ENCODE measurements at regions not wholly inside any gene's neighbourhood (a gene's known extent, or its start where the extent isn't known, plus 50 kb on each side); places are given as distances from the start of the nearest gene placed in this dataset.

DNA sequence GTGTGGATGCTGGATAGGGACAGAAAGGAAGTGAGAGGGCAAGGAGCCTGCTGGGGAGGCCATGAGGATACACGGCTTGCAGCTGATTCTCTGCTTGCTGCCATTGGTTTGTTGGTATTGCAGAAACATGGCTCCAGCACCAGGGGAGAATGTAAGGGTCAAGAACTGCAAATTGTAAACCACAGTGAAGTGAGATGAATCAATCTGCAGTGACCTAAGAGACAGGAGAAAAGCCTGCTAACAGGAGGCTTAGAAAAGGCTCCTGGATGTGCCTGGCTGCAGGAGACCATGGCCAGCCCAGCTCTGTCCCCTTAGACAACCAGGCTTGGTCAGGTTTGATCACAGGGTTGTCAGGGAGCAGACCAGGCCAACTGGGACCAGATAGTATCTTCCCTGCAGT lies 233.7 kb upstream of the CADM1 start:
- no peak for DNase-seq

DNA sequence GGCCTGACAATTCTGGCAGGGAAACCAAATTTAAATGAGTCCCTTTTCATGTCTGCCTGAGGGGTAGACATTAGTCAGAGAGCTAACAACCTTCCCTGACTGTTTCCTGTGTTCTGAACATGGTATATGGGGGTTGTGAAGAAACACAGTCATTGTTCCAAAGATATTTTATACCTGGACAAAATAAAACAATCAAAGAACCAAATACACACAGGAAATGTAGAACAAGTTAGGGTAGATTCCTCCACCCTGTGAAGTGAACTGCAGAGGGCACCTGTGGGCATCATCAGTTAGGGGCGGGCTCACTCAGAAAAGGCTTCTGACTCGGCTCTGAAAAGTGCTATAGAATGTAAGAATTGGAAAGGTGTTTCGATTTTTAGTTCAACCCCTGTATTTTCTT lies 231.9 kb upstream of the CADM1 start:
- no peak for DNase-seq

DNA sequence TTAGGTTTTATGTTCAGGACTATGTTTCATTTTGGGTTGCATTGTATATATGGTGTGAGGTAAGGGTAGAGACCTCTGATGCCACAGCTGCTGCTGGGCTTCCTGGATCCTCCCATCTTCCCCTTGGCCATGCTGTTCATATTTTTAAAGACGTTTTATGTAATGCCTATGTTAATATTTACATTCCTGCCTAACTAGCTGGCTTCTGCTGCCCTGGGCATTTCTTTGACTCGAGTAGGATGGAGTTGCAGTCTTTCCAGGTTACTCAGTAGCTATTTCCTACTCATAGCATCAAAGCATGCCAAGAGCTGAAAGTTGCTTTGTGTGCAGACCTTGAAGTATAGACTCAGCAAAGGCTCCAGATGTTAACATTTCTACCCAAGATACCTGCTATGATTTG lies 220.5 kb upstream of the CADM1 start:
- DNase-seq: no peak

DNA sequence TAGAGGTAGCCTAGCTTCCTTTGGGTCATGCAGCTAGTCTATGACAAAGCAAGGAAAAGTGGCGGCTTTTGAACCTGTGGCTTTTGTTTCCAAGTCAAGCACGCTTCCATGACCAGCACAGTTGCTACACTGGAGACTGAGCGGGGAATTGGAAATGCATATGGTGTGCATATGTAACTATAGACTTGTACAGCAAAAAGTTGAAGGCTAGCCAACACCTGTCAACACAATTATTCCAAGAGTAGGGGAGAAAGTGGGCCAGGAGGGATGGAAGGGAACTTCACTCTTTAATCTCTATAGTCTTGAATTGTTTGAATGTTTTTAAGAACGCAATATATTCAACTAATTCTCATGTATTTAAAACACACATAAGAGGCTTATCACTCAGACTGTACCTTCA lies 218.5 kb upstream of the CADM1 start:
- no peak for DNase-seq

DNA sequence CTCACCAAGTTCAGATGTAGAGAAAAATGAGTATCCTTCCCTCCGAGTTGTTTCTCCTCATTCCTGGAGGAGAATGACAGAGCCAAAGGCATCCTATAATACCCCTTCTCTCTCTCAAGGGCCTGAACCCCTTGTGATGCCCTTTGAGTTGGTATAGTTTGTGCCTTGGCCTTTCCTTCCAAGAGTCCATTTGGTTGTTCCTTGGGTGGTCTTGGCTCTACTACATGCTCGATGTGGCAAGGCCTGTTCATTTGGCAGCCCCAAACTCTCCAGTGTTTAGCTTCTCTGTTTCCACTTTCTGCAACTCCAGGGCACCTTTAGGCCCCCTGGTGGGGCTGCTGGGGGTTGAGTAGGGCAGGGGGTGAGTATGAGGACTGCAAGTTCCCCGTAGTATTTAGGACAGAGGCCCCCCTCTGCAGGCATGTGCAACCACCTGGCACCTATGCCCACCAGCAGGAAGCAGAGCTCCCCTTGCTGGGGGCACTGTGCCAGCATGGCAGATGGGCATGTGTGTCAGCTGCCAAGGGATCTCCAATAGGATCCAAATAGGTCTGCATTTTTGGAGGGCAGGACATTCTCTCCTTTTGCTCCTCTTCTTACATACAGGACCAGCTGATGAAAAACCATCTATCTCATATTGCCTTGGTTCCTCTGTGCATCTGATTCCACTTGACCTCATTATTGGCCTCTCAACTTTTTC lies 217.2 kb upstream of the CADM1 start:
- DNase-seq: no peak

DNA sequence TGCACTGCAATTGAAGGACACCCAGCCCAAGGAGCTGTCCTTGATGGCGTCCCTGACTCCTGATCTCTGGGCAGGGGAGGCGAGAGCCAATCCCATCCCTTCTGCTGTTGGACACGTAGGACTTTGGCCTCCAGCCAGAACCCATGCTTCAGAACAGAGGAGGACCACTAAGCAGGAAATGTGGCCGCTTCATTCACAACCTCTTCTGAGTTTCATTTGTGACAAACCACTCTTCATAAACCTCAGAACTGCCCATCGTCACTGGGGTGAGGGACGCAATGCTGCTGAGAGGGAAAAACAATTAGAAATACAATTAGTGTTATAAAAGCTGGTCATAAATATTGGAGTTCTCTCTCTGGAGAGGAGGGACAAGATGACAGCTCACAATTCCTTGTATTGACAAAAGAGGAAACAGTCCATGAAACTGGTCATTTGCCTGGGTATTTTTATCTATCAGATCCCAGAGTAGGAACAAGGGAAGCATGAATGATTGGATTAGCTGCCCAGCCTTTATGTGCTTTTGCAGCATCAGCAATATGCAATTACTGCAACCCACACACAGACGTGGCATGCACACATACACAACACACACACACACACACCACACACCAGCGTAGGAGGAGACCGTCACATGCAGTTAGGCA lies 216.5 kb upstream of the CADM1 start:
- no peak for DNase-seq

DNA sequence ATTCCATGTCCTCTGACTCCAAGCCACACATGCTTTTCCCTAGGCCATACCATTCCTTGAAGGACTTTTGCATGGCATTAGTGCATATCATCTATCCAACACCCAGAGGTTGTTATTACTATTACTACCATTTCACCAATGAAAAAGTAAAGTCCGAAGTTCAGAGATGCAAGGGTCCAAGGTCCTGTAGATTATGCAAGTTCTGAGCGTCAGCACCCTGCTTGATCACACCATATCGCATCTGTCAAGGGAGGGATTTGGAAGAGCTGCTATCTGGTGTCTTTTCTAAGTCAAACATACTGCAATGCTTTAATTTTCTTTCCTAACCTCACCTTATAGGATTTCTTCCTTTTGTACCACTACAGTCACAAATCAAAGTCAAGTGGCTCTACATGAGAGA lies 214.7 kb upstream of the CADM1 start:
- no peak for DNase-seq

DNA sequence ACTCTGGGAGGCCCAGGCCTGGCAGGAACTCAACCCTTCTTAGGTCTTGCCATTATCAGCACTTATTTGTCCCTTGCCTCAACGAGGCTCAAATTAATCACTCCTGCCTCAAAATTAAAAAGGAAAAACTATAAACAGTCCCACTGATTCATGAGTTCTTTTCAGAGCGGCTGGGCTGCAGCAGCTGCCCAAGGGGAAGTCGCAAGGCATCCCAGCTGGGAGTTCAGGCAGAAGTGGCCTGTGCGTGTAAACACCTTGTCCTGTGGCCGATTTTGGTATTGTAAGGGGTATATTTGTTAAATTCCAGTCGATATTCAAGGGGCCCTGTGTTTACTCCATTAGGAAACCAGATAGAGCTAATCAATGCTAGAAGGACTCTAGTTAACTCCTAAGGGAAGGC lies 213.9 kb upstream of the CADM1 start:
- DNase-seq: no peak

DNA sequence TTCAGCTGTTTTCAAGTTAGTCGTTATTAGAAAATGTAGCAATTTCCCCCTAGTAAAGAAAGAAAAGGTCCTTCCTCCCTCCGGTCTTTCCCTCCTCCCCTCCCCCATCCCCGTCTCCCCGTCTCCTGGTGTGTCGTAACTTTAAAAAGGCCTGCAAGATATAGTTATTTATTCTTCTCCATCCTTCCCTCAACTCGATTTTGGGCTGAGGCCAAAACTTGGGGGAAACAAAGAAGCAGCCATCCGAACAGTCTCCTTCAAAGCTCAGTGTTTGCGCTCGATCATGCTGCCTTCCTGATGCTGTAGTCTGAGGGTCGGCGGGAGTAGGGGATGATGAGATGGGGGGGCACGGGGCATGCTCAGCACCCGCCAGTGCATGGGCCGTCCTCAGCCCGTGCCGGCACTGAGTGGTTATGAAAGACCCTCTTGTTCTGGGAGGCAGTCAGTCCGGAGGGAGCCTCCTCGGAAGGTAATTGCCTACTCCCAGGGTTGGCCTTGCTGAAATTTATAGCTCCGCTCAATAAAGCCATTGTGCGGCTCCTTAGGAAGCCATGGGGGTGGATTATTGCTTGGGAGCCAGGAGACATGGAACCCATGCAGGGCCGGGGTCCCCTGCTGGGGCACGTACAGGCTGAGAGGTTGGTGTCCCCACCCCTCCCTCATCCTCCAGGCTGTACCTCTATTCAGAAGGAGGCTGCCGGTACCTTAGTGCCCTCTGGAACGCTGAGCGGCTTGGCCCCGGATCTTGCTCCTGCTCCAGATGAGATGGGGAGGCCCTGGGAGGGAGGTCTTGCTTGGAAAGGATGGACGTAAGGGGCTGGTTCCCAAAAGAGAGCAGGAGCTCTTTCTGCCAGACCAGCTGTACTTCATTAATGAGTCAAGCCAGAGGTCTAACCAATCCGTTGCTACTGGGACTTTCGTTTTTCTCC lies 212.7 kb upstream of the CADM1 start:
- no peak for DNase-seq

DNA sequence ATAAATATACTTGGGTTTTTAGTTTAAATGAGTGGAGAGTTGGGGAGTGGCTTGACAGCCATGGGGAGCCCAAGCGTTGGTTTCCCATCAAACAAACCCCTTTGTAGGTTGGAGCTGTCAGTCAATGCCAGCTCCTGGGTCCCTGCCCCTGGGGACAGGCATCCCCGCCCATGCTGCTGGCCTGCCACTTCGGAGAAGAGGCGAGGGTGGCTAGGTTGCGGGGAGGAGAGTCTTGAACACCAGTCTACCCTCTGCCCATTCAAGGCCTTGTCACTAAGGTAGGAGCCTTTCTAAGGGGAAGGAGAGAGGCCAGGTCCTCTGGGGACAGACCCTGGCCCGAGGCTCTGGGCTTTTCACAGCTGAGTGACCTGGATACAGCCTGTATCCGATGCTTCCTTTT lies 211.9 kb upstream of the CADM1 start:
- DNase-seq: no peak

DNA sequence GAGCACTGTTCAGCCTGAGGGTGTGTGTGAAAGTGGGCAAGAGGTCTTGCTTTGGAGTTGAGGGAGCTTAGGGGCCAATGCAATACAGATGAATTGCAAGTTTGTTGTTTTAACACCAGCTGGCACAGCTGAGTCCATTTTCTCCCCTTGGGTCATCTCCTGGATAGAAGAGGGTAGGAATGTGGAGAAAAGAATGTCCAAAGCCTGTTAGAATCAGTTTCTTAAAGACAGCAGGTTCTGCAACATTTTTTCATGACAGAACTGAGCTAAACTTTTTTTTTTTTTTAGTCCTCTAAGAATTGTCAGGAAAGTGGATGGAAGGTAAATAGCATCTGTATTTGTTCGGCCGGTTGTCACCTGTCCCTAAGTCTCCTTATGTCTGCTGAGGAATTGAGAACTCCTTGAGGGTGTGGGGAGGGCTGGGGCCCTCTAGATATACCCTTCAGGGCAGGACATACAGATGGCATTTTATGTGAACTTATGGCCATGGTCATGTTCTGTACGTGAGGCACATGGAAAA lies 211.1 kb upstream of the CADM1 start:
- no peak for DNase-seq

DNA sequence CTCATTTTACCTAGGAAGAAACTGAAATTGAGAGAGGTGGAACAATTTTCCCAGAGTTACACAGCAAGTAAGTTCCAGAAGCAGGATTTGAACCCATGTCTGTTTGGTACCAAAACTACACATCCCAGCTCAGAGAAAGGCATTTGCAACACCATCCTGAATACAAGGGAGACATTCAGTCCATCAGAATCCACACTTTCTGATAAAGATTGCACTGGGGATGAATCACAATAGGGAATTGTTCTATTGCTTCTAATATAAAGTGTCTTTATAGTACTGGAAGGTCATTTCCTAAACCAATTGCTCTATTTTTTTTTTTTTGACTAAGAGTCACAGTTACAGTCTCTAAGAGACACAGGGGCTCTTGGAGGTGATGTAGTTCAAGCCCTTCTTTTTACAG lies 208.1 kb upstream of the CADM1 start:
- DNase-seq: no peak

DNA sequence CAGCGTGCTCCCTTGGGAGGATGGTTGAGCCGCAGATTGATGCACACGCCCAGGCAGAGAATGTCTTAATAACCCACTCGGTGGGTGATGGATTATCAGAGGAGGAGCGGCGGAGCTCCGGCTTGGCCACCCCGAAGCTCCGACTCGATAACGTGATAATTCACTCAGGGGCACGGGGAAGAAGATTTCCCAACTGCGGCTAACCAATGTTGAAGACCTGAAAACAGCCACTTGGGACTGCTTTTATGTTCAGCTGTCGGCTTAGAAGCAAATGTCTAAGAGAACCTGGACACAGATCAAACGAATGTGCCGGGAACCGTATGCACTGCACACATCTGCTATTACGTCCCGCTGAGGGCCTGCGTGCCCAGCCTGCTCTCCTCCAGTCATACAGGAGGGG lies 206.8 kb upstream of the CADM1 start:
- DNase-seq: no peak

DNA sequence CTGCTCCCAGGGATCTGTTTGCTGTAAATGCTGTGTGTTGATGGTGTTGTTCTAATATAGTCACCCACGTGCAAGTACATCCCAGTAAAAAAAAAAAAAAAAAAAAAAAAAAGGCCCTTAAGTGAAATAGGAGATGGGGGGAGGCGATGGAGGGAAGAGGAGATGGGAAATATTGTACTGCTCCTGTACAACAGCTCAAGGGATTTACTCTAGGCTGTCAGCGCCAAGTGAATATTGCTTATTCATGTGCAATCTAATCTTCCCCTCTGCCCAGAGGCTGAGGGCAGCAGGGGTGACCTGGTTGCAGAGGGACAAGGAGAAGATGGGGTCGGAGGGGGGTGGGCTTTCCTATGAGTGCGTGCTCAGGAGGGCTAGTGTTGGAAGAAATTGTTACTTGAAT lies 206.2 kb upstream of the CADM1 start:
- DNase-seq: no peak

DNA sequence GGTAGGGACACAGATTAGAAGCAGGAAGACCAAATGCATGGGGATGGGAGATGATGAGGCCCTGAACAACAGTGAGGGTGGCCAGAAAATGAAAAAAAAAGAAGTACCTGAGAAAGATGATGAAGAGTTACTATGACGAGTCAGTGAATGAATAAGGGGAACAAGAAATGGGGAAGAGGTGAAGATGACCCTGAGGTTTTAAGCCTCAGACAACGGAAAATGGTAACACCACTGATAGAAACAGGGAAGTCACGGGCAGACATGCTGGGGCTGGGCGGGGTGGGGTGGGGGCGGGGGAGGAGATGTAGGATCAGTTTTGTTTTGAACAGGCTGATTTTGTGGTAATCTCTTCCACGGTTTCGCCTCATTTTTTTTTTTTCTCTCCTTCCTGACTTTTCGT lies 205.1 kb upstream of the CADM1 start:
- no peak for DNase-seq

DNA sequence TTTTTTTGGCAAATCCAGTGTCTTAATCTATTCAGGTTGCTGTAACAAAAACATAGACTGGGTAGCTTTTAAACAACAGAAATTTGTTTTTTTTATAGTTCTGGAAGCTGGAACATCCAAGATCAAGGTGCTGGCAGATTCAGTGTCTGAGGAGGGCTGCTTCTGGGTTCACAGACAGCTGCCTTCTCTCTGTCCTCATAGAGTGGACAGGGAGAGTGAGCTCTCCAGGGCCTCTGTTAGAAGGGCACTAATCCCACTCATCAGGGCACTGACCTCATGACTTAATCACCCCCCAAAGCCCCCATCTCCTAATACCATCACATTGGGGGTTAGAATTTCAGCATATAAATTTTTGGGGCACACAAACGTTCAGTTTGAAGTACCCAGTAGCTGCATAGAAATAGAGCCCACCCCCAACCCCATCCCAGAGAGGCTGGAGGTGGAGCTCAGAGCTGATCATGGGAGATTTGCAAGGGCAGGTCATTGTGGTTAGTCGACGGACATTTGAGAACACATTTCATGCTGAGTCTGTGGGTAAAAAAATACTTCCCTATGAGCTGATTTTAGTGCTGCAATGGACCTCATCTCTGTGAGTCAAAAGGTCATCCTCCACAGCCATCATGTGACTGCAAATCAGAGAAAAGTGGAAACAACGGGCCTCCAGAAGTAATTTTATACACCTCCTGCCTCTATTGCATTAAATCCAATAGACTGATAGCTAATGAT lies 203.1 kb upstream of the CADM1 start:
- no peak for DNase-seq

DNA sequence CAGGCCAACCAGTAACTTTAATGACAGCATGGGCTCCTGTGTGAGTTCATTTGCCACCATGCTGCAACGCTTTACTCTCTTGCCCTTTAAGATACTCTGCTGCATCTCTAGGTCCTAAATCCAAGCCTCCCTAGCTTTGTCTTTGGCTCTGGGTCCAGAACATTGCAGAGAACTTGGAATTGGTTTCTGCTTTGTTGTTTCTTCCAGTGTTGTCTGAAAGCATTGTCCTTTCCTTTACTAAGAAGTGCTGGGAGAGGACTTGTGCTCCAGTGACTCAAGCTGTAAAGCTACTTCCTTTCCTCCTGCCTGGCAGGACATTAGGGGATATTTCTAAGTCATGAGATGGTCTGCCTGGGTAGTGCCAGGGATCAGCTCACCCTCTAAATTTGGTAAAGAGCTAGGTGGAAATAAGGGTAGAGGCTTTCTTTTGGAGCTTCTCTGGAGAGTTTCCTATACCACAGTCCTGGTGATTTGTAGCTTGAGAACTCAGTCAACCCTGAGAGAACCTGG lies 202.5 kb upstream of the CADM1 start:
- no peak for DNase-seq

DNA sequence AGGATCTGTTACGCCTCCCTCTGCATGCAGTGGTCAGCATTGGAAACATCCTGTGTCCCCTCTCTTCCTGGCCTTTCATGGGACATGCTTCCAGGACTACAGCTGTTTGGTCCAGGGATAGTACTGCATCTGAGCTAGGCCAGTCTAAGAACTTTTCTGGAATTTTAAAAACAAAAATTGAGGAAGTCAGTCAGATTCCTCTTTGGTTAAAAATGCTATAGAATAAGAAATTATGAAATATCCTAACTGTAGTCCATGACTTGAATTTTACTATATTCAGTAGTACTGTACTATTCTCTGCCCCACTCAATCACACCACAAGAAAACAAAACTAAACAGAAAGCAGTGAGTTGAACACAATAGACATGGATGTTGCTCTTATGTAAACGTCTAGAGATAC lies 201.0 kb upstream of the CADM1 start:
- no peak for DNase-seq

DNA sequence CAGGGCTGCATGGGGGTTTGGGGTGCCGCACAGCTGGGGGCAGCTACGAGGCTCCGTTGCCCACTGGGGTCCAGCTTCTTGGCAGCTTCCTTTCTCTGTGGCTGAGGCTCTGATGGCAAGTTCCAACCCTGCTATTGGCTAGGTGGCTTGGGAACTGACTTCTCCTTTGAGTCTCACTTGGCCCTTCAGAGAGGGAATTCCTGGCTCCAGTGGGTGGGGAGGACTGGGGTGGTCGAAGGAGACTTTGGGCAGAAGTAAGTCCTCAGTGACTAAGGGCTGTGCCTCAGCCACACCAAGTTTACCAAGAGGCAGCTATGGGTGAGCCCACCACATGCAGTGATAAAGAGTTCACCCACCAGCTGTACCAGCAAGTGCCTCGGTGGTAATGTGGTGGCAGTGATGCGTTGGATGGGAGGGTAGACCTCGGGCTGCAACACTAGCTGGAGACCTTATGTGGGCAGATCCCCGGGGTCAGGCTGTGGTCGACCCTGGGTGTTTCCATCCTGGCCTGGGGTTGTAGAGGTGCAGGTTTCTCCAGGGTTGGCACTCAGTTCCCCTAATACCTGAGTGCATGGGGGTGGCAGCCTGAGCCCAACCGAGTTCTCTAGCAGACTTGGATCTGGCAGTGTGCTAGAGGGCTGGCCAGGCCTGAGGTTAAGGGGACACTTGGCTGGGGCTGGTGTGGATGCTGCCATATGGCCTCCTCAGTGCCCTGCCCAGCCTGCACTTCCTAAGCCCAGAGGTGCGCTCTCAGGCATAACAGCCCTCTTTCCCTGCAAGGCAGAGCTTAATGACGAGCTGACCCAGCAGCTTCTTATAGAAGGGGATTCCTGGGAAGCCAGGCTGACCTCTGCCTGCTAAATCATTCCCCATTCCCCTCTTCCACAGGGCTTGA lies 197.0 kb upstream of the CADM1 start:
- no peak for DNase-seq

DNA sequence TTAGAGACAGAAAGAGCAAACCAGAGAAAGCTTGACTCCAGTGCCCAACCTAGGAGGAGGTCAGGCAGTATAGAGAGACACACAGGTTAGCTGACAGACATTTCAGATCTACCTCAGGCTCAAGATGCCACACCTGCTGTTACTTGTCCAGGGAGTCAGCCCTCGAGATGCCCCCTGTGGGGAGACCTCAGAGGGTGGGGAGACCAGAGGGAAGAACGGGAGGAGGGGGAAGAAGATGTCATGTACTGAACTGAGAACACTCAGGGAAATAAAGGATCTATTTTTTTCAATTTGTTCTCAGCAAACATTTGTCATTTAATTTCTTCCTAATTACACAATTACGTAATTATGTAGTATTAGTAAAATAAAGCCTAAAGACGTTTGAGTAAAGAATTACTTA lies 196.3 kb upstream of the CADM1 start:
- DNase-seq: no peak

DNA sequence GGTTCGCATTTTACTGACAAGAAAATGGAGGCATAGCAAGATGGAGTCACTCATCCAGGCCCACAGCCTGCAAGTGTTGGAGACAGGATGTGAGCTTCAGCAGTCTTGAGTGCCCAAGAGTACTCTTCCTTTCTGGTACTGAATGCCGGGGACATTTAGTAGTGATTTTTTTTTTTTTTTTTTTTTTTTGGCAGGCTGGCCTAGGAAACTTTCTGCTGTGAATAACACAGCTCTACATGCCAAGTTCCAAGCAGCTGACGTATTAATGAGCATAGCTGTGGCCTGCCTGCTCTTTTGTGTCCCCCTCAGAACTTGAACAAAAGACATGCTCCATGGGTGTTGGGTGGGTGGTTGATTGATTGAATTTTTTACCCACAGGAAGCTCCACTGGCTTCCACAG lies 195.5 kb upstream of the CADM1 start:
- DNase-seq: no peak

DNA sequence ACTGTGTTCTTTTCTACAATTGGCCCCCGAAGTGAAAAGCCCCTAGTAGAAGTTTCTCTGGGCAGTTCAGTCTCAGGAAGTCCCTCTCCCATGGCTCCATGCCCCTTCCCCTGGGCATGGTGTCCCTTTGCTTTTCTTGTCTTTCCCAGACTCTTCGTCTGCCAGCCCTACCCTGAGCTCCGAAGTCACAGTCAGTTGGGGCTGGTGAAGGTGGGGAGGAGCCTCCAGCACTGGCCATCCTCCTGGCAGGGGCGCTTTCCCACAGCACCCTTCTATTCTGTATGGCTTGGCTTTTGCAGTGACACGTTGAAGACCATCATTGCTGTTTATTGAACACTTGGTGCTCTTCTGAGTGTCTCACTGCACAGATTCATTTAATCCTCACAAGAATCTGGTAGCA lies 195.1 kb upstream of the CADM1 start:
- DNase-seq: no peak
